SK-N-SH (cell line): ENCODE measurements at regions not wholly inside any gene's neighbourhood (a gene's known extent, or its start where the extent isn't known, plus 50 kb on each side); places are given as distances from the start of the nearest gene placed in this dataset.

Source experiments
- EP300 ChIP-seq, 2 experiments: IDR thresholded peaks; 2 replicates each; pipeline versions ENCODE4 v1.4.0 to v1.6.1; 2012; ENCODE audit warnings: borderline replicate concordance in 1 of 2, low read depth in 1 of 2, low read length in 1 of 2
- EZH2phosphoT487 ChIP-seq: fragments of 200-600 bp; sonication (generic); IDR thresholded peaks from 2 replicates; pipeline ENCODE4 v1.6.1; 2017; ENCODE audit warnings: low read depth, mixed run types, mild to moderate bottlenecking, antibody characterized with exemption, moderate library complexity, borderline replicate concordance
- GATA2 ChIP-seq: sonication (generic); formaldehyde crosslinking; IDR thresholded peaks from 2 replicates; pipeline ENCODE4 v1.5.0; 2020; ENCODE audit warnings: mild to moderate bottlenecking, missing genetic modification reagents
- NFIC ChIP-seq: IDR thresholded peaks from 2 replicates; pipeline ENCODE4 v1.4.0; 2012; ENCODE audit warnings: borderline replicate concordance
- POLR2AphosphoS5 ChIP-seq: IDR thresholded peaks from 2 replicates; pipeline ENCODE4 v1.6.1; 2012; ENCODE audit warnings: low read depth, low read length
- SIN3A ChIP-seq: IDR thresholded peaks from 2 replicates; pipeline ENCODE4 v1.6.1; 2012; ENCODE audit warnings: low read depth, mild to moderate bottlenecking, low read length, moderate library complexity, borderline replicate concordance
- TCF12 ChIP-seq: IDR thresholded peaks from 2 replicates; pipeline ENCODE4 v1.4.0; 2012
- TEAD4 ChIP-seq: IDR thresholded peaks from 2 replicates; pipeline ENCODE4 v1.4.0; 2012; ENCODE audit warnings: mild to moderate bottlenecking, borderline replicate concordance; ENCODE audit not compliant: insufficient read depth
- TF ChIP-seq, protein P1 (sequence below): fragments of 200-600 bp; sonication (generic); IDR thresholded peaks from 2 replicates; pipeline ENCODE4 v1.6.1; 2017; ENCODE audit warnings: antibody characterized with exemption, mild to moderate bottlenecking, moderate library complexity
- TF ChIP-seq, protein P2 (sequence below): IDR thresholded peaks from 2 replicates; pipeline ENCODE4; 2012
- TF ChIP-seq, protein P3 (sequence below): fragments of 150-350 bp; IDR thresholded peaks from 2 replicates; pipeline ENCODE4 v1.6.1; 2017; ENCODE audit warnings: antibody characterized with exemption, low read length, low read depth, borderline replicate concordance

DNA sequence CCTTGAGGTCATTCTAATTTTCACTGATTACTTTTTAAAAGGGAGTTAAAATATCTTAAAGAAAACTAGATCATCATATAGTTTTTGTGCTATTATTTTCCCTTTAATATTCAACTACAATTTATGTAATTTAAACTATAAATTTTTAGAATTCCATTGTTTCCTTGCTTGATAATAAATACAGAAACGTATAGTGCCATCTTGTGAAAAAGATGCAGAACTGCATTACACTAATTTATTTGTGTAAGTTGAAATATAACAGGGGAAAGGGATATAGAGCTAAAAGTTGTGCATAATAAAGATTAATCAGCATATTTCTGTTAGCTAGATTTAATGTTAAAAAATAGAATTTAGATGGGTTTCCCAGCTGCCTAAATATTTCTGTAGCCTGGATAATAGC is 61.5 kb upstream of the TDRD3 start:
- TF ChIP-seq, protein P1, sequence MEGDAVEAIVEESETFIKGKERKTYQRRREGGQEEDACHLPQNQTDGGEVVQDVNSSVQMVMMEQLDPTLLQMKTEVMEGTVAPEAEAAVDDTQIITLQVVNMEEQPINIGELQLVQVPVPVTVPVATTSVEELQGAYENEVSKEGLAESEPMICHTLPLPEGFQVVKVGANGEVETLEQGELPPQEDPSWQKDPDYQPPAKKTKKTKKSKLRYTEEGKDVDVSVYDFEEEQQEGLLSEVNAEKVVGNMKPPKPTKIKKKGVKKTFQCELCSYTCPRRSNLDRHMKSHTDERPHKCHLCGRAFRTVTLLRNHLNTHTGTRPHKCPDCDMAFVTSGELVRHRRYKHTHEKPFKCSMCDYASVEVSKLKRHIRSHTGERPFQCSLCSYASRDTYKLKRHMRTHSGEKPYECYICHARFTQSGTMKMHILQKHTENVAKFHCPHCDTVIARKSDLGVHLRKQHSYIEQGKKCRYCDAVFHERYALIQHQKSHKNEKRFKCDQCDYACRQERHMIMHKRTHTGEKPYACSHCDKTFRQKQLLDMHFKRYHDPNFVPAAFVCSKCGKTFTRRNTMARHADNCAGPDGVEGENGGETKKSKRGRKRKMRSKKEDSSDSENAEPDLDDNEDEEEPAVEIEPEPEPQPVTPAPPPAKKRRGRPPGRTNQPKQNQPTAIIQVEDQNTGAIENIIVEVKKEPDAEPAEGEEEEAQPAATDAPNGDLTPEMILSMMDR = peak; percentile 80
- TF ChIP-seq, protein P2, sequence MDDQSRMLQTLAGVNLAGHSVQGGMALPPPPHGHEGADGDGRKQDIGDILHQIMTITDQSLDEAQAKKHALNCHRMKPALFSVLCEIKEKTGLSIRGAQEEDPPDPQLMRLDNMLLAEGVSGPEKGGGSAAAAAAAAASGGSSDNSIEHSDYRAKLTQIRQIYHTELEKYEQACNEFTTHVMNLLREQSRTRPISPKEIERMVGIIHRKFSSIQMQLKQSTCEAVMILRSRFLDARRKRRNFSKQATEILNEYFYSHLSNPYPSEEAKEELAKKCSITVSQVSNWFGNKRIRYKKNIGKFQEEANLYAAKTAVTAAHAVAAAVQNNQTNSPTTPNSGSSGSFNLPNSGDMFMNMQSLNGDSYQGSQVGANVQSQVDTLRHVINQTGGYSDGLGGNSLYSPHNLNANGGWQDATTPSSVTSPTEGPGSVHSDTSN = no peak
- TF ChIP-seq TEAD4 (no peak), NFIC (no peak), EP300 (IDR thresholded peaks at IDR 0.05; ENCODE audit: borderline replicate concordance in 1 of 2, low read depth in 1 of 2, low read length in 1 of 2) (no peak), POLR2AphosphoS5 (no peak), TCF12 (no peak), EZH2phosphoT487 (no peak), GATA2 (CRISPR knock-in tag) (no peak), SIN3A (no peak)
- TF ChIP-seq, protein P3, sequence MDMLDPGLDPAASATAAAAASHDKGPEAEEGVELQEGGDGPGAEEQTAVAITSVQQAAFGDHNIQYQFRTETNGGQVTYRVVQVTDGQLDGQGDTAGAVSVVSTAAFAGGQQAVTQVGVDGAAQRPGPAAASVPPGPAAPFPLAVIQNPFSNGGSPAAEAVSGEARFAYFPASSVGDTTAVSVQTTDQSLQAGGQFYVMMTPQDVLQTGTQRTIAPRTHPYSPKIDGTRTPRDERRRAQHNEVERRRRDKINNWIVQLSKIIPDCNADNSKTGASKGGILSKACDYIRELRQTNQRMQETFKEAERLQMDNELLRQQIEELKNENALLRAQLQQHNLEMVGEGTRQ = no peak
